ENCODE measurements at regions not wholly inside any gene's neighbourhood (a gene's known extent, or its start where the extent isn't known, plus 50 kb on each side); places are given as distances from the start of the nearest gene placed in this dataset.
"Not testable (repeated sequence)": the region's sequence is repeated elsewhere in the genome, so short reads cannot be mapped to it uniquely, and the experiment has no call there.

GRCh38 chr1:29583727-29584126 is 347.4 kb downstream of the PTPRU start:
- DNase-seq: no peak

- DNase-seq: no peak
Measured at GRCh38 chr1:29581256-29581655, 344.9 kb downstream of the PTPRU start.

GRCh38 chr1:29579821-29580425 is 343.6 kb downstream of the PTPRU start:
- DNase-seq: no peak

DNA sequence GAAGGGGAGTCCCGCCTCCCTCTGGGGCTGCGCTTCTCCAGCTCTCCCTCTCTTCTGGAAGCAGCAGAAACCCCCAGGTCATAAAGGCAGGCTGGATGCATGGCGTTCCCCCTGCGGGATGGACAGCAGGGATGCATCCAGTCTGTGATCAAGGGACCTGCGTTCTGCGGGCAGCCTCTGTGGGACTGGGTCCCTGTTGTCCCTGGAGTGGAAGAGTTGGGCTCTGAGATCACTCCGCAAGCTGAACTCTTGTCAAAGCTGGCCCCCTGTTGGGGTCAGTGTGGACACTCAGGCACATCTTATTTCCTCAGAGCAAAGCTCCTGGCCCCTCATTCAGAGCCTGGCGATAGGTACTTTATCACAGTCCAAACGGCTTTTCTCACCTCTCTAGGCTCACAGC is 341.2 kb downstream of the PTPRU start:
- no peak for DNase-seq

DNA sequence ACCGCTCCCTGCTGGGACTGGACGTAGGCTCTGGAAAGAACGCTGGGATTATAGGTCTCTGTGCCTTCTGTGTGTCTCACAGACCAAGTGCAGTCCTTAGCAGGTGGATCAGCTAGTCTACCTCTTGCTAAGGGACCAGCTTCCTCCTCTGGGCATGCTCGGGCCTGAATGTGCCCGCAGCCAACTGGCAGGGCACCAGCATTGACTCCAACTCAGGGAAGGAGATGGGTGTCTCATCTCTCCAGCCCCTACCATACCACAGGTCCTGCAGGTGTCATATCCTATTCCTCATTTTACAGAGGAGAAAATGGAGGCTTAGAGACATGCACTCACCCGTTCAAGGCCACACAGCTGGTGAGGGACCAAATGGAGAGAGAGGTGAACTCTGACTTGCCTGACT is 340.2 kb downstream of the PTPRU start:
- no peak for DNase-seq

- DNase-seq: no peak
Measured at GRCh38 chr1:29575826-29576225, 339.5 kb downstream of the PTPRU start.

DNA sequence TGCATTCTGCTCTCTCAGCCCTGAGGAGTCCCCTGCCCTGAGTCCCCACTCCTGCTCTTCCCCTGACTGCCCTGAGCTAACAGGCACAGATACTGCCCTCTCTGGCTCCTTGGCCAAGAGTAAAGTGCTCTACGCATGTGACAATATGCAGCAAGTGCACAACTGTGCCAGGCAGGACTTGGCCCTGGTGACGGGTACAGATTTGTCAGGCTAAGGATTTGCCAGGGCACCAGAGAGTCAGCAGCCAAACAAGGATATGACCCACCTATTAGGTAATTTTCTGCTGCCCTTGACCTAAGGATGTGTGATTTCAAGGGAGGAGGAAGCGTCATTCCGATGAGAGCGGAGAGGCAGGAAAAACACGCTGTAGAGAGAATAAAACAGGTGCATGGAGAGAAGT is 339.0 kb downstream of the PTPRU start:
- no peak for DNase-seq

GRCh38 chr1:29574871-29575270 is 338.5 kb downstream of the PTPRU start:
- no peak for DNase-seq

DNA sequence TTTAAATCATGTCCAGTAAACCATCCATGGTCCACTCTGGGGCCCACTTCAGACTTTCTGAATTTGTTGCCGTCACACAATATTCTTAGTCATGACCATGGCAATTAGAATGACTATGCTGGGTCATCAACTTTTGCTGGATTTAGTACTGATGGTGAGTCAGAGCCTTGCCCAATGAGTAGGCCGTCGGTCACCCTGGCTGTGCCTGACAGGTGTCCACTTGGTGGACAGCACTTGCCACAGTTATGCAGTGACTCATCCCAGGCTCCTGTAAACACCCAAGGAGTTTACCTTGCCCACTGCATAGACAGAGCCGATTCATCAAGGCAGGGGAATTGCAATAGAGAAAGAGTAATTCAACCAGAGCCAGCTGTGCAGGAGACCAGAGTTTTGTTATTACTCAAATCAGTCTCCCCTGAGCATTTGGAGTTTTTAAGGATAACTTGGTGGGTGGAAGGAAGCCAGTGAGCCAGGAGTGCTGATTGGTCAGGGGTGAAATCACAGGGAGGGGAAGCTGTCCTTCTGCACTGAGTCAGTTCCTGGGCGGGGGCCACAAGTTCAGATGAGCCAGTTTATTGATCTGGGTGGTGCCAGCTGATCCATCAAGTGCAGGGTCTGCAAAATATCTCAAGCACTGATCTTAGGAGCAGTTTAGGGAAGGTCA is 333.8 kb downstream of the PTPRU start:
- no peak for DNase-seq

DNA sequence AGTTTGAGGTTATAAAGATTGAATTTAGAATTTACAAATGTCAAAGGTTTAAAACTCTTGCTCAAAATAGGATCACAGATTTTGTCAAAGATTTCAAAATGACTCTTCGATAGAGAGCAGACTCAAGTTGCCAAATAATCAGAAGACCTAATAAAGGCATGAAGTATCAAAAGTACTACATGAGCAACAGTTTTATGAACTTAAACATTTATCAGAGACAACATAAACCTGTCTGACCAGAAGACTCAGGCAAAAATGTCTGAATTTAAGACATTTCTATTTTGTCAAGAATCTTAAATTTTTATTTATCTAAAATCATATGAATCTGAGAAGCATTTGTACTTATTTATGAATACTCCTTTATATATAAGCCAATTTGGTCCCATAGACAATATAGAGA is 330.9 kb downstream of the PTPRU start:
- DNase-seq: no peak

DNA sequence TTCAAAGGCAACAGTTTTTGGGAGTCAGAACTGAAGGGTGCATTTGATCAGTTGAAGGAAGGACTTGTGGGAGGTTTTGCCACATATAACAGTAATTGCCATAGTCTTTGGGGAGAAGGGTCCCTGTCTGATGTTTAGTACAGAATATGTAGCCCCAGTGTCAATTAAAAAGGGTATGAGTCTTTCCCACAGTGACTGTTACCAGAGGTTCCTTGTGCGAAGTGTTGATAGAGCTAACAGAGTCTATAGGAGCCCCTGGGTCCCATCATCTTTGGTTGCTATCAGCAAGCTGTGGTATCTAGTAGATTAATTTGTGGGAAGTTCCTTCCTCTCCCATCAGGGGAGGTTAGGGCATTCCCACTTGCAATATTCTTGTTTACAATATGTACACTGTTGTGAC is 329.2 kb downstream of the PTPRU start:
- no peak for DNase-seq

DNA sequence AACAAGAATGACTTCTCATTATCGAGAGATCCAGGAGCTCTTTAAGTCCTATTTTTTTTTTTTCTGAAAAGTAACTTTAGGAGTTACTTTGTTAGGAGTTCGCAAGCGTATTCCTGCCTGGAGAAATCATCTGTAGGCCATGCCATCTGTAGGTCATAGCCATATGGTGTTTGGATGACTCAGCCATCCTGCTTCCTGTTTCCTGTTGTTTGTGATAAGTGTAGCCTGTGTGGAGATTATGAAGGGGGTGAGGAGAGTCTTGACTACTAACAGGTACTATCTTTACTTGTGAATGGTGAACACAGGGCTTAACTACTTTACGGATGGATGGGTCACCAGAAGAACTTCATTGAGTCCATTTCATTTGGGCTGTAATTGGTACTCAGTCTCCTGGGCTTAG is 327.2 kb downstream of the PTPRU start:
- DNase-seq: no peak

- no peak for DNase-seq
Measured at GRCh38 chr1:29563092-29563491, 326.8 kb downstream of the PTPRU start.

- no peak for DNase-seq
Measured at GRCh38 chr1:29559056-29559455, 322.7 kb downstream of the PTPRU start.

GRCh38 chr1:29557701-29558600 is 321.6 kb downstream of the PTPRU start:
- no peak for DNase-seq

- no peak for DNase-seq
Measured at GRCh38 chr1:29557066-29557465, 320.7 kb downstream of the PTPRU start.

GRCh38 chr1:29556657-29557056 is 320.3 kb downstream of the PTPRU start:
- no peak for DNase-seq

DNA sequence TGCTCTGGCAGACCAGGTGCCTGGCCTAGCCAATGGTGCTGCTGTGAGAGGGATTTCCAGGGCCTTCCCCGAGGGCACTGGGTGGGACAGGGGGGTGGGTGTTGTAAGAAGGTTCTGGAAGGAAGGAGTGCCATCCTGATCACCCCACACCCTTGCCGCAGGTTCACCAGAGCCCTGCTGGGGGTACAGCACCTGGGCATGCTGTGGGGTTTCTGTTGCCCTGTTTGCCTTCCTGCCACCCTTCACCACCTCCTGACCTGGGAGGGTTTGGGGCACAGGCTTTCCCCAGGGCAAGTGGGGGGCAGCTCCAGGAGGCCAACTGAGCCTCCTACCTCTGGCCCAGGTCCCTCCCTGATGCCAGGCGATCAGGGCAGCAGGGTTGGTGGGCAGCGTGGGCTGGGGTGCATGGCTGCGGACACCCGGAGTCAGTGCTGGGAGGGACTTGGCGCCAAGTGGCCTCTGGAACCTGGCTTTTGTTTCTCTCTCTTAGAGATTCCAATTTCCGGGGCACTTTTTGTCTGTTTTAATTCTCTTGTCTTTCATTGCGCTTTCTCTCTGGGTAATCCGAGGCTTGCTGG is 318.8 kb downstream of the PTPRU start:
- DNase-seq: no peak

DNA sequence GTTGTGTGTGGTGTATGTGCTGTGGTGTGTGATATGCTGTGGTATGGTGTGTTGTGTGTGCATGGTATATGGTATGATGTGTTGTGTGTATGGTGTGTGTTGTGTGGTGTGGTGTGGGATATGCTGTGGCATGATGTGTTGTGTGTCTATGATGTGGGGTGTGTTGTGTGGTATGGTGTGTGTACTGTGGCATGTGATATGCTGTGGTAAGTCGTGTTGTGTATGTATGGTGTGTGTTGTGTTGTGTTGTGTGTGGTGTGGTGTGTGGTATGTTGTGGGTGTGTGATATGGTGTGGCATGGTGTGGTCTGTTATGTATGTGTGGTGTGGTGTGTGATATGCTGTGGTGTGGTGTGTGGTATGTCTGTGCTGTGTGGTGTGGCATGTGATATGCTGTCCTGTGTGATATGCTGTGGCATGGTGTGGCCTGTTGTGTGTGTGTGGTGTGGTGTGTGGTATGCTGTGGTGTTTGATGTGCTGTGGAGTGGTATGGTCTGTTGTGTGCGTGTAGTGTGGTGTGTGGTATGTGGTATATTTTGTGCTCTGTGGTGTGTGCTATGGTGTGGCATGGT is 318.0 kb downstream of the PTPRU start:
- DNase-seq: no peak

- no peak for DNase-seq
Measured at GRCh38 chr1:29551123-29551936, 315.0 kb downstream of the PTPRU start.

DNA sequence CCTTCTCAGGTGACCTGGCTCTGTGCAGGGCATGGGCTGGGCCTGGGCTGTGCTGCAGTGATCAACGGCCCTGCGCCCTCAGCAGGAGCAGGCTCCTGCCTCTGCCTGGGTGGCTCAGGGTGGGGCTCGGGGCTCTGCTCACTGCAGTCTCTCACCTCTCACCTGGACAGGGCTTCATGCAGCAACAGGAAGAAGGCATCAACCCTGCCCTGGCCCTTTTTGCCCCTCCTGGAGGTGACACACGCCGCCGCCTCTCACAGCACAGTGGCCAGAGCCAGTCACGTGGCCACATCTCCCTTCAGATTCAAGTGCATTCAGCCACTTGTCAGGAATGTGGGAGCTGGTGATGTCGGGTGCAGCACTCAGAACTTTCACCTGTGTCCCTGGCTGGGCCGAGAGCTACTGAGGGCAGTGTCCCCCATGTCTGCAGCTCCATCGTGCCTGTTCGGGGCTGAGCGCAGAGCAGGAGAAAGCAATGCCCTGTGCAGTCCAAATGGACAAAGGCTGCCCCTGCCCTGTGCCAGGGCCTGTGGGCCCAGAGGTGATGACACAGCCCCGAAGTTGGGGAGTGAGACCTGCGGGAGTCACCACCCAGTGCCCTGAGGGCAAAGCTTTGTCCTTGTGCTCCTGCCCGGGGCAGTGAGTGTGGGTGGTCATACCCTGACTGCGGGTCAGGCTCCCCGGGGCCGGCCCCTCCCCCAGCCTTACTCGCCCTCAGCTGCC is 314.0 kb downstream of the PTPRU start:
- no peak for DNase-seq

DNA sequence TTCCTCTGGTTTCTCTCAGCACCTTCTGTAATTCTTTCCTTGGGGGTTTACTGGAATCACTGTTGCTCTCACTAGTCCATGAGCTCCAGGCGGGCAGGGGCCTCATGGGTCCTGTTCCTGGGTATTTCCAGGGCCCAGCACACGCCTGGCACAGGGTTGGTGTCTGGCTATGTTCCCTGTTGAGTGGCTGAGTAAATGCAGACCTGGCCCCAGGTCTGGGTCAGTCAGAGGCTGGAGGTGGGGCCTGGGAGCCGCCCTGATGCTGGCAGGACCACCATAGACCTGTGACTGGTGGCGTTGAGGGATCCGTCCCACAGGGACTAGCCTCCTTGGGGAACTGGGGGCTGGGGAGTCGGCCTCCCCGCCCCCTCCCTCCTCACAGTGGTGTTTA is 313.4 kb downstream of the PTPRU start:
- DNase-seq: not testable (repeated sequence)

Data from NCI-H187 (cell line).